ENCODE measurements at regions not wholly inside any gene's neighbourhood (a gene's known extent, or its start where the extent isn't known, plus 50 kb on each side); places are given as distances from the start of the nearest gene placed in this dataset.

DNA sequence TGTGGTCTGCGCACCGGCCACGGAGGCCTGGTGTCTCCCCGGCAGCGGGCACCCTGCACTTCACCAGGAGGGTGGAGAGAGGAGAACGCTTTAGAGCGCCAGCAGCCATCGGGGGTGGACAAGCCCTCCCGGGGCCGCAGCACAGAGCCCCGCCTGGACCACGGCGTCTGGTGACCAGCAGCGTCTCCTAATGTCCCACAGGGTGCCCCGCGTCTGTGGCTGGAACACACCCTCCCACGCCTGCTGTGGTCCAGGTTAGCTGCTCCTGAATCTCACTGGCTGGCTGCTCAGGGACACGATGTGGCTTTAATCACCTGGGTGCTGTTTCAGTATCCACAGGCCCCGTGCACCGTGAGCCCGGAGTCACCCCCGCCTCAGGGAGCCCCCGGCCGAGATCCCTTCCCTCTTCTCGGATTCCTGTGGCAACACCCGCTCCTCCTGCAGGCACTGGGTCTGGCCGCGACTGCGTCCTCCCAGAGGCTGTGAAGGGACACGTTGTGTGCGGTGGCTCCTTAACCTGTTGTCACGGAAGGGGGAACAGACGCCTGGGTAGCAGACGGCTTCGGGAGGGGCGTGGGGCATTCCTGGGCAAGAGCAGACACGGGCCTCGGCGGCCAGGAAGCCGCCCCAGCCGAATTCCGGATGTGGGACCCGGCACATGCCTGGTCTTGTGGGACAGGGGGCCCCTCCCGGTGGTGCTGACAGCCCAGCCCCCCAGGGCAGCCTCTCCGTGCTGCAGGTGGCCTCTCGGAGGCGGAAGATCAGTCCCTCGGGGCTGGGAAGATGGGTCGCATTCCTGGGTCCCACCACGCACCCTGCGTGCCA lies 78.9 kb downstream of the FOXL3 start:
- Histone ChIP-seq H3K27ac (ENCODE audit: low read length) (no peak overlapping the region), H3K9me3 (ENCODE audit: insufficient read depth, low read depth, low read length) (no peaks in the 10 kb centered on the region), H3K4me3 (ENCODE audit: low read length) (no peak overlapping the region)

DNA sequence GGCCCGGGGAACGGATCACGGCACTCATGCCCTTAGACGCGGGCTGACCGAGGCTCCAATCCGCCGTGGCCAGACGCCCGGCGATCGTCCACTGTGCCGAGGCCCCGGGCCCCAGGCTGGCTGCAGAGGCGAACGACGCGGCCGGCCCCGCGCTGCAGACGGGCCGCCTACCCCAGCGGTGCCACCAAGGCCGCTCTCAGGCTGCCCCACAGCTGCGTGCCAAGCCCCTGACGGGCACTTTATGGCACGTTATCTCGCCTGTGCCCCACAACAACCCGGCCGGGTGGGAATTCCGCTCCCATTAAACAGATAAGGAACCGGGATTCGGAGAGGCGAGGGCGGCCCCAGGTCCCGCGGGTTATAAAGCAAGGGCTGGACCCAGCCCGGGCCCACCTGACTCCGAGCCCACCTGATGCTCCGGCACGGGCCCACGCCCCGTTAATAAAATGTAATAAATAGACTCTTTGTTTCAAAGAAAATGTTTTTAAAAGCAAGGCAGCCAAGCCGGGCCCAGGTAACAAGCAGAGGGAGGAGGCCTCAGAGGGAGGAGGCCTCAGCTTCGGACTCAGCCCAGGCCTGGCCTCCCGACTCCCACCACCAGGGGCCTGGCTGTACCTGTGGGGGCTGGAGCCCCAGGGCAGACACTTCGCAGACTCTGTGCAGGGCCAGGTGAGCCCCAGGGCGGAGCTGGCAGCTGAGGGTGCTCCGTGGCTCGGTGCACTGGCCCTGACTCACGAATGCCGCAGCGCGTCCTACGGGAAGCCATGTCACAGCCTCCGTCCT lies 79.7 kb downstream of the FOXL3 start:
- Histone ChIP-seq H3K4me1 (ENCODE audit: insufficient read depth, low read length) (no peaks in the 10 kb centered on the region; the same call in 1 of the 2 replicates), H3K36me3 (ENCODE audit: insufficient read depth, low read depth, low read length) (no peaks in the 10 kb centered on the region), H3K27ac (ENCODE audit: low read length) (no peak overlapping the region), H3K9me3 (ENCODE audit: insufficient read depth, low read depth, low read length) (no peaks in the 10 kb centered on the region), H3K9ac (ENCODE audit: low read depth, low read length) (no peak overlapping the region), H3K4me3 (ENCODE audit: low read length) (no peak overlapping the region), H3K27me3 (ENCODE audit: insufficient read depth, low read length) (no peaks in the 10 kb centered on the region)

More for the DNA sequence above, 78.9 kb downstream of the FOXL3 start:
- no peaks in the 10 kb centered on the region for H3K36me3 ChIP-seq (ENCODE audit: insufficient read depth, low read depth, low read length)
- no peaks in the 10 kb centered on the region; the same call in 1 of the 2 replicates for H3K4me1 ChIP-seq (ENCODE audit: insufficient read depth, low read length)
- no peak overlapping the region for H3K9ac ChIP-seq (ENCODE audit: low read depth, low read length)
- no peaks in the 10 kb centered on the region for H3K27me3 ChIP-seq (ENCODE audit: insufficient read depth, low read length)

DNA sequence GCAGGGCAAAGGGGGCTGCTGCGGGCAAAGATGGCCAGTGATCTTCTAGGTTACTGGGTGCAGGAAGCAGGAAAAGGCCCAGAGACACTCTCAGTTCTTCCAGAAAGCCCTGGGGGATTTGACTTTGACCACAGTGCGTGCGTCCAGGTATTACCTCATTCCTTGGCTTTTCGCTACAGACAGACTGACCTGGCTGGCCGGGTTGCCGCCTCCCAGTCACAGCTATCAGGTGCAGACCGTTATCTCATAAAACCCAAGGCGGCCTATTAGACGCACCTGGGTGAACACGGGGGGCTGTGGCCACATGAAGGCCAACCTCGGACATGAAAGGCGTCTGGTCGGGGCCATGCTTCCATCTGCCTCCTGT lies 80.3 kb downstream of the FOXL3 start:
- Histone ChIP-seq H3K27ac (ENCODE audit: low read length) (no peak overlapping the region), H3K9me3 (ENCODE audit: insufficient read depth, low read depth, low read length) (no peaks in the 10 kb centered on the region), H3K4me3 (ENCODE audit: low read length) (no peak overlapping the region), H3K27me3 (ENCODE audit: insufficient read depth, low read length) (no peaks in the 10 kb centered on the region), H3K36me3 (ENCODE audit: insufficient read depth, low read depth, low read length) (no peaks in the 10 kb centered on the region), H3K9ac (ENCODE audit: low read depth, low read length) (no peak overlapping the region), H3K4me1 (ENCODE audit: insufficient read depth, low read length) (no peaks in the 10 kb centered on the region; the same call in 1 of the 2 replicates)

DNA sequence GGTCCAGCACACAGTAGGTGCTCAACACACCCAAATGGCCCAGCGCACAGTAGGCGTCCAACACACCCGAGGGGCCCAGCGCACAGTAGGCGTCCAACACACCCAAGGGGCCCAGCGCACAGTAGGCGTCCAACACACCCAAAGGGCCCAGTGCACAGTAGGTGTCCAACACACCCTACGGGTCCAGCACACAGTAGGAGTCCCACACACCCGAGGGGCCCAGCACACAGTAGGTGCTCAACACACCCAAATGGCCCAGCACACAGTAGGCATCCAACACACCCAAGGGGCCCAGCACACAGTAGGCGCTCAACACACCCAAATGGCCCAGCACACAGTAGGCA lies 80.8 kb downstream of the FOXL3 start:
- Histone ChIP-seq H3K27me3 (ENCODE audit: insufficient read depth, low read length) (no peaks in the 10 kb centered on the region), H3K4me3 (ENCODE audit: low read length) (no peak overlapping the region), H3K9ac (ENCODE audit: low read depth, low read length) (no peak overlapping the region), H3K9me3 (ENCODE audit: insufficient read depth, low read depth, low read length) (no peaks in the 10 kb centered on the region), H3K36me3 (ENCODE audit: insufficient read depth, low read depth, low read length) (no peaks in the 10 kb centered on the region), H3K27ac (ENCODE audit: low read length) (no peak overlapping the region), H3K4me1 (ENCODE audit: insufficient read depth, low read length) (no peaks in the 10 kb centered on the region; the same call in 1 of the 2 replicates)

DNA sequence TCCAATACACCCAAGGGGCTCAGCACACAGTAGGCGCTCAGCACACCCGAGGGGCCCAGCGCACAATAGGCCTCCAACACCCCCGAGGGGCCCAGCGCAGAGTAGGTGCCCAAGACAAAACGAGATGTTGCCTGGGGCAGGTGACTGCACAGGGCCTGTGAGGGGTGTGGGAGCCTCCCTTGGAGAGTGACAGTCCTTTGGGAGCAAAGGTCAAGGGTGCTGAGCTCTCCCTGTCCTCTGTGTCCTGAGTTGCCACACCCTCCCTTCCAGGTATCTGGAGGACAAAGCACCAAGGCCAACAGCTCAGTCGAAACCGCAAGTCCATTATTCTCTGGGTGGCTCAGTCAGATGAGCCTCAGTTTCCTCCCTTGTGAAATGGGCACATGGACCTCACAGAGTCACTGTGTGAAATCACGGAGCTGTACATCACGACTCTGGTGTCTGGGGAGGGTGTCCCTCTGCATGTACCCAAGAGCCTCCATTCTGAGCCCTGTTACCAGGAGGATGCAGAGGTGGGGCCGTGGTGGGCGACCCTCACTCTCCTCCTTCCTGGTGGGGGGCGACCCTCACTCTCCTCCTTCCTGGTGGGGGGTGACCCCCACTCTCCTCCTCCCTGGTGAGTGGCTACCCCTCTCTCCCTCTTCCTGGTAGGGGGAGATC lies 81.3 kb downstream of the FOXL3 start:
- Histone ChIP-seq H3K4me3 (ENCODE audit: low read length) (no peak overlapping the region), H3K9me3 (ENCODE audit: insufficient read depth, low read depth, low read length) (no peaks in the 10 kb centered on the region), H3K9ac (ENCODE audit: low read depth, low read length) (no peak overlapping the region), H3K27ac (ENCODE audit: low read length) (no peak overlapping the region), H3K4me1 (ENCODE audit: insufficient read depth, low read length) (no peaks in the 10 kb centered on the region; the same call in 1 of the 2 replicates), H3K27me3 (ENCODE audit: insufficient read depth, low read length) (no peaks in the 10 kb centered on the region), H3K36me3 (ENCODE audit: insufficient read depth, low read depth, low read length) (no peaks in the 10 kb centered on the region)

DNA sequence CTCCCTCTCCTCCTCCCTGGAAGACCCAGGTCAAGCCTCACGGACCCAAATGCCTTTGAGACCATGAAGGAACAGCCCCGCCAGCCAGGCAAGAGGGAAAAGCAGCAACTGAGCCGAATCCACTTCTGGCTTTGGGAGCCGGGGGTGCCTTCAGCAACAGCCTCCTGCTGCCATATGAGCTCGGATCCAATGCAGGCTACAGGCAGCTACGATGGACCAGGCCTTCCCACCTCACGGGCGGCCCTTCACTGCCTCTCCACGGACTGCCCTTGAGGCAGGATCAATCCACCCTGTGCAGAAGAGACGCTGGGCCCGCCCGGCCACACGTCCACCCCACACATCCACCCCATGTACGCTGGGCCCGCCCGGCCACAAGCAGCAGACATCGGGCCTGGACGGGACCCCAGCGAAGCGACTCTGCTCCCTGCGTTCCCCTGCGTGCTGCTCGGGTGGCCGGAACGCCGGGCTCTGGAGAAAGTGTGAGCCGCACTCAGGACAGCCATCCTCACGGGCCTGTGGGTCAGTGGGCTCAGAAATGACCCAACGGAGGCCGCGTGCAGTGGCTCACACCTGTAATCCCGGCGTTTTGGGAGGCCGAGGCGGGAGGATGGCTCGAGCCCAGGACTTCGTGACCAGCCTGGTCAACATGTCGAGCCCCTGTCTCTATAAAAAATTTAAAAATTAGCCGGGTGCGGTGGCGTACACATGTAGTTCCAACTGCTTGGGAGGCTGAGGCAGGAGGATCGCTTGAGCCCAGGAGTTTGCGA lies 82.0 kb downstream of the FOXL3 start:
- H3K4me3 ChIP-seq (ENCODE audit: low read length), result no peak overlapping the region
- H3K36me3 ChIP-seq (ENCODE audit: insufficient read depth, low read depth, low read length), result no peaks in the 10 kb centered on the region
- H3K9me3 ChIP-seq (ENCODE audit: insufficient read depth, low read depth, low read length), result no peaks in the 10 kb centered on the region
- no peak overlapping the region for H3K27ac ChIP-seq (ENCODE audit: low read length)
- H3K27me3 ChIP-seq (ENCODE audit: insufficient read depth, low read length), result no peaks in the 10 kb centered on the region
- no peaks in the 10 kb centered on the region; the same call in 1 of the 2 replicates for H3K4me1 ChIP-seq (ENCODE audit: insufficient read depth, low read length)
- no peak overlapping the region for H3K9ac ChIP-seq (ENCODE audit: low read depth, low read length)

DNA sequence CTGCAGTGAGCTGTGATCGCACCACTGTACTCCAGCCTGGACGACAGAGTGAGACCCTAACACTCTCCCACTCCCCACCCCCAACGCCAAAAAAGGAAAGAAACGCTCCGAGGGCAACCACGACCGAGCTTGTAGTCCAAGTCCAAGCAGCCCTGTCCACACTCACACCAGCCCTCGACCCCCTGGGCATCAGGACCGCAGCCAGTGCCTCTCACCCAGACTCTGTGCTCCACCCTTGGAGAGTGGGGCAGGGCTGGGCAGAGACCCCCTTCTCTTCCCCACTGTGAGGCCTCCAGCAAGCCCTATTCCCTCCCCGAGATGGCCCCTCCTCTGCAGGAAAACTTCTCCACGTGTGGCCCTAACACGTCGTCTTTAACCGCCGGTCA lies 82.6 kb downstream of the FOXL3 start:
- Histone ChIP-seq H3K4me1 (ENCODE audit: insufficient read depth, low read length) (no peaks in the 10 kb centered on the region; the same call in 1 of the 2 replicates), H3K9me3 (ENCODE audit: insufficient read depth, low read depth, low read length) (no peaks in the 10 kb centered on the region), H3K9ac (ENCODE audit: low read depth, low read length) (no peak overlapping the region), H3K27me3 (ENCODE audit: insufficient read depth, low read length) (no peaks in the 10 kb centered on the region), H3K4me3 (ENCODE audit: low read length) (no peak overlapping the region), H3K27ac (ENCODE audit: low read length) (no peak overlapping the region), H3K36me3 (ENCODE audit: insufficient read depth, low read depth, low read length) (no peaks in the 10 kb centered on the region)

DNA sequence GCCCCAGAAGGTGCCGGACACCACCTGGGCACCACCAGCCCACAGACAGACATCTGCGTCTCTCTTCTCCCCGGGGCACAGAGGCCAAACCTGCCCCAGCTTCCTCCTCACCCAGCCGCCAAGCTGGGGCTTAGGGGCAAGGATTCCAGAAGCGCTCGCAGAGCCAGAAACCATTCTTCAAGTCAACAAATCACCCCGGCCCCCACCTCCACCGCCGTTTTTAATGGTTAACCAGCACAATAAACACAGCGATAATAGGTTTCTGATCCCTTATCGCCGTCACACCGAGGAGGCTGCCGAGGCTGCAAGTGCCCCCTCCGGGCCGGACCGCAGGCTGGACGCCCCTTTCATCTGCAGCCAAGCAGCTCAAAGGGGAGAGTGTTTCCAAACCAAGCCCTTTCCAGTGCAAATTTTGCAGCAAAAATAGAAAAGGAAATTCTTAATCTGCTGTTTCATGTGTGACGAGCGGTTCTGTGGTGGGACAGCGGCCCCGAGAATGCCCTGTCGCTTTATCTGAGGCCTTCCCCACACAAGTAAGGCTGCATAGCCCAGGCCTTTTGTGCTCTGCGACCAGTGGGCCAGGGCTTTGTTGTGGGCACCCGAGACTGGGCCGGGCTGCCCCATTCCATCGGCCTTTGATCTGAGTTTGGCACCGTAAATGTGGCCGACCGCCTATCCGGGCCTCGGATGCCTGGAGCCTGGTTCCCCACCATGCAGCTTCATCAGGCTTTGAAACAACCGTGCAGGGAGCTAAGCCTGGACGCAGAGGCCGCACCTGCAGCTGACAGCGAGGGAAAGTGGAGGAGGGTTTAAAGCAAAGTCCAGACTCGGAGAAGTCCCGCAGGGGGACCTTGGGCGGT lies 83.2 kb downstream of the FOXL3 start:
- Histone ChIP-seq H3K4me3 (ENCODE audit: low read length) (no peak overlapping the region), H3K4me1 (ENCODE audit: insufficient read depth, low read length) (no peaks in the 10 kb centered on the region; the same call in 1 of the 2 replicates), H3K27ac (ENCODE audit: low read length) (no peak overlapping the region), H3K9me3 (ENCODE audit: insufficient read depth, low read depth, low read length) (no peaks in the 10 kb centered on the region), H3K9ac (ENCODE audit: low read depth, low read length) (no peak overlapping the region; the same call in 1 of the 2 replicates), H3K27me3 (ENCODE audit: insufficient read depth, low read length) (peaks cover 6% of the 10 kb centered on the region; the same call in 1 of the 2 replicates), H3K36me3 (ENCODE audit: insufficient read depth, low read depth, low read length) (no peaks in the 10 kb centered on the region)

DNA sequence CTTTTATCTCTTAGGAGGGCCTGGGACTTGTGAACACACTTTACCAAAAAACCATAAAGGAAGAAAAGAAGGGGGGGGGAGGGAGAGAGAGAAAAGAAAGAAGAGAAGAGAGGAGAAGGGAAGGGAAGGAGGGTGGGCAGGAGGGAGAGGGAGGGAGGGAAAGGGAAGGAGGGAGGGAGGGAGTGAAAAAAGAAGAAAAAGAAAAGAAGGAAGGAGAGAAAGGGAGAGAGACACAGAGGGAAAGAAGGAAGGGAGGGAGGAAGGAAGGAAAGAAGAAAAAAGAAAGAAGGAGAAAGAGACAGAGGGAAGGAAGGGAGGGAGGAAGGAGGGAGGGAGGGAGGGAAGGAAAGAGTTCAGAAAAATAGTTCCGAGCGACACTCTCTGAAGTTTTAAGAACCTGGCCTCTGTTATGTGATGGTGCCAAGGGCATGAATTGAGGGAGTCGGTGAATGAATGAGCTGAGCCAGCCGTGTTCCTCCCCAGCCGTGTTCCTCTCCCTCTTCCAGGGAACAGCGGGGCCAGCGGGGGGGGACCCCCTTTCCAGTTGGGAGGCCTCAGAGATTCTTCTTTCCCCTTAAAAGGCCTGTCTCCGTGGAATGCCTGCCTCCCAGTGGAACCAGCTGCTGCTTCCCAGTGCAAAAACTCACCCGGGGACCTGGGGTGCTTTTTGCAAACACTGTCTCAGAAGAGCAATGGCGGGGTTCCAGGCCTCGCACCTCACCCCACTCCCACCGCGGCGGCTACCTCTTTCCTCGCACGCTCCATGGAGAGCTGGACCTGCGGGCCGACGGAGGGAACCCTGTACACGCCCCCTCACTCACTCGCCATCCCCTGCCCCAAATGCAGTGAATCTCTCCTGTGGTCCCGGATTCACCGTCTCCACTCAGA lies 84.1 kb downstream of the FOXL3 start:
- H3K9ac ChIP-seq (ENCODE audit: low read depth, low read length), result no peak overlapping the region
- H3K4me1 ChIP-seq (ENCODE audit: insufficient read depth, low read length), result no peaks in the 10 kb centered on the region; the same call in 1 of the 2 replicates
- no peak overlapping the region for H3K27ac ChIP-seq (ENCODE audit: low read length)
- no peaks in the 10 kb centered on the region for H3K36me3 ChIP-seq (ENCODE audit: insufficient read depth, low read depth, low read length)
- H3K27me3 ChIP-seq (ENCODE audit: insufficient read depth, low read length), result peaks cover 15% of the 10 kb centered on the region; the same call in 1 of the 2 replicates
- no peaks in the 10 kb centered on the region for H3K9me3 ChIP-seq (ENCODE audit: insufficient read depth, low read depth, low read length)
- no peak overlapping the region for H3K4me3 ChIP-seq (ENCODE audit: low read length)

DNA sequence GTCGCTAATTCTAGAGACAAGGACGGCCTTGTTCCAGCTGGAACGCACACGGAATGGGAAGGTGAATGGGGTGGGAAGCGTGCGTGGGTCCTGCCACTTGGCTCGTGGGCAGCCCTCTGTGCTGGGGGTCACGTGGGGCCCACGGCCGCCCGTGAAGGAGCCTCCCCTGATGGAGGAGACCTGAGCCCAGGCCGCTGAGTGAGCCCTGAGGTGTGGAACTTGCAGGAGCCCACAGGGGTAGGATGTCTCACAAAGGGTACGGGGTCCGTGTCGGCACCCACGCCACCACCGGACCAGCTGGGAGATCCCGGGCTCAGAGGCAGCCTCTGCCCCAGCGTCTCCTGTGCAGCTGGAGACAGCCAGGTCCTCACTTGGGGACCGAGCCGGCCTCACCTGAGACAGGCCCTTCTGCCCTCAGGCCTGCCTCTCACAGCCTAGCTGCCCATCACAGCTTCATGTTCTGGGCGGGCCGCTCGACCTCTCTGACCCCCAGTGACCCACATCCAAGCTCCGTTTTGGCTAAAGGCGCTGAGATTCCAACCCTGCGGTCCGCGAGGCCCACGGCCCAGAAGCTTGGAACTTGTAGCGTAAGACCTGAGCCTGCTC lies 84.8 kb downstream of the FOXL3 start:
- Histone ChIP-seq H3K4me3 (ENCODE audit: low read length) (no peak overlapping the region), H3K4me1 (ENCODE audit: insufficient read depth, low read length) (no peaks in the 10 kb centered on the region; the same call in 1 of the 2 replicates), H3K36me3 (ENCODE audit: insufficient read depth, low read depth, low read length) (no peaks in the 10 kb centered on the region), H3K27ac (ENCODE audit: low read length) (no peak overlapping the region), H3K9me3 (ENCODE audit: insufficient read depth, low read depth, low read length) (no peaks in the 10 kb centered on the region), H3K27me3 (ENCODE audit: insufficient read depth, low read length) (peaks cover 22% of the 10 kb centered on the region), H3K9ac (ENCODE audit: low read depth, low read length) (no peak overlapping the region)

Measured in iPS-20b (cell line).